ENCODE measurements at regions not wholly inside any gene's neighbourhood (a gene's known extent, or its start where the extent isn't known, plus 50 kb on each side); places are given as distances from the start of the nearest gene placed in this dataset.

GRCh38 chr14:71694591-71695530, 237.4 kb upstream of the RGS6 start:
- no peak for DNase-seq

- no peak for DNase-seq
Measured at GRCh38 chr14:71695611-71696350, 236.4 kb upstream of the RGS6 start.

GRCh38 chr14:71698027-71698426, 234.2 kb upstream of the RGS6 start:
- DNase-seq: no peak

- no peak for DNase-seq
Measured at GRCh38 chr14:71698673-71699072, 233.6 kb upstream of the RGS6 start.

GRCh38 chr14:71701990-71702389, 230.2 kb upstream of the RGS6 start:
- no peak for DNase-seq

GRCh38 chr14:71702786-71703185, 229.4 kb upstream of the RGS6 start:
- DNase-seq: no peak

GRCh38 chr14:71703477-71703876, 228.8 kb upstream of the RGS6 start:
- DNase-seq: no peak

- DNase-seq: no peak
Measured at GRCh38 chr14:71704210-71704609, 228.0 kb upstream of the RGS6 start.

- DNase-seq: no peak
Measured at GRCh38 chr14:71705460-71705859, 226.8 kb upstream of the RGS6 start.

GRCh38 chr14:71709076-71709475, 223.2 kb upstream of the RGS6 start:
- DNase-seq: no peak

GRCh38 chr14:71709987-71710386, 222.2 kb upstream of the RGS6 start:
- DNase-seq: no peak

GRCh38 chr14:71711125-71711524, 221.1 kb upstream of the RGS6 start:
- no peak for DNase-seq

GRCh38 chr14:71711619-71712018, 220.6 kb upstream of the RGS6 start:
- DNase-seq: no peak

GRCh38 chr14:71712478-71712877, 219.8 kb upstream of the RGS6 start:
- no peak for DNase-seq

GRCh38 chr14:71713016-71713415, 219.2 kb upstream of the RGS6 start:
- DNase-seq: no peak

- DNase-seq: no peak
Measured at GRCh38 chr14:71713451-71713850, 218.8 kb upstream of the RGS6 start.

GRCh38 chr14:71714225-71714624, 218.0 kb upstream of the RGS6 start:
- DNase-seq: no peak

- peak; percentile 32 to 56 for DNase-seq
Measured at GRCh38 chr14:71716041-71716772, 216.0 kb upstream of the RGS6 start.

- peak; percentile 50 to 61 for DNase-seq
Measured at GRCh38 chr14:71720978-71721624, 211.1 kb upstream of the RGS6 start.

GRCh38 chr14:71721791-71722190, 210.4 kb upstream of the RGS6 start:
- no peak for DNase-seq

GRCh38 chr14:71722885-71723284, 209.3 kb upstream of the RGS6 start:
- DNase-seq: no peak

GRCh38 chr14:71725922-71726579, 206.2 kb upstream of the RGS6 start:
- no peak for DNase-seq
